ENCODE measurements at regions not wholly inside any gene's neighbourhood (a gene's known extent, or its start where the extent isn't known, plus 50 kb on each side); places are given as distances from the start of the nearest gene placed in this dataset.

GRCh38 chr5:75928992-75929391, 154.2 kb upstream of the SV2C start:
- ATAC-seq = peak in 1 of 2 donors; percentile 53
- no peak for DNase-seq (ENCODE audit: low spot score)
- no peaks in the 10 kb centered on the region for H3K36me3 Mint-ChIP-seq
- no peaks in the 10 kb centered on the region for H3K4me1 Mint-ChIP-seq (ENCODE audit: low read depth in 2 of 2)
- no peak overlapping the region for H3K4me3 Mint-ChIP-seq
- H3K27me3 Mint-ChIP-seq = peaks cover 9 to 24% of the 10 kb centered on the region in 2 donors
- no peaks in the 10 kb centered on the region for H3K9me3 Mint-ChIP-seq
- H3K27ac Mint-ChIP-seq = no peak overlapping the region

- Mint-ChIP-seq H3K4me1 (ENCODE audit: low read depth in 2 of 2) (no peaks in the 10 kb centered on the region), H3K27ac (no peak overlapping the region), H3K4me3 (no peak overlapping the region), H3K9me3 (no peaks in the 10 kb centered on the region), H3K36me3 (no peaks in the 10 kb centered on the region), H3K27me3 (peaks cover 22 to 45% of the 10 kb centered on the region in 2 donors)
- ATAC-seq (no peak), DNase-seq (ENCODE audit: low spot score) (no peak)
Measured at GRCh38 chr5:75922480-75922879, 160.7 kb upstream of the SV2C start.

DNA sequence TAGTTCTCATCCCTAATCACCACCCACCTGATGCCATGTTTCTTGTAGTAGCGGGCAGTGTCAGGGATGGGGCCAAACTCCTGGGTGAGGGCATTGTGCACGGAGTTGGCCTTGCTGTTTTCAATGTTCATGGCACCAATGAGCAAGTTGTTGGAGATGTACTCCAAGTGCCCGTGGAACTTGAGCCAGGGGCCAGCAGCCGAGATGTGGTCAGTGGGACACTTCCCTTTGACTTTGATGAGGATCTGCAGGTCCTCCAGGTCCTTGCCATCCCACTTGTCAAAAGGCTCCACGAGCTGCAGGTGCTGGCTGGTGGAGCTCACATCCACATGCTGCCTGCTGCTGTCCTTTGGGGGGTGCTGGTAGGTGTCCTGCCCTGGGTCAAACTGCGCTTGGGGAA, 162.2 kb upstream of the SV2C start:
- no peaks in the 10 kb centered on the region for H3K36me3 Mint-ChIP-seq
- H3K4me3 Mint-ChIP-seq = no peak overlapping the region
- peak in 1 of 2 donors; percentile 6 for ATAC-seq
- H3K27me3 Mint-ChIP-seq = peaks cover 27 to 53% of the 10 kb centered on the region in 2 donors
- no peak overlapping the region for H3K27ac Mint-ChIP-seq
- no peak for DNase-seq (ENCODE audit: low spot score)
- no peaks in the 10 kb centered on the region for H3K4me1 Mint-ChIP-seq (ENCODE audit: low read depth in 2 of 2)
- no peaks in the 10 kb centered on the region for H3K9me3 Mint-ChIP-seq

- Mint-ChIP-seq H3K27me3 (peaks cover 31 to 54% of the 10 kb centered on the region in 2 donors), H3K9me3 (no peaks in the 10 kb centered on the region), H3K27ac (no peak overlapping the region), H3K4me3 (no peak overlapping the region), H3K4me1 (ENCODE audit: low read depth in 2 of 2) (no peaks in the 10 kb centered on the region), H3K36me3 (no peaks in the 10 kb centered on the region)
- ATAC-seq = no peak
- no peak for DNase-seq (ENCODE audit: low spot score)
Measured at GRCh38 chr5:75916144-75916543, 167.0 kb upstream of the SV2C start.

- H3K27me3 Mint-ChIP-seq = peaks cover 24 to 50% of the 10 kb centered on the region in 2 donors
- H3K4me3 Mint-ChIP-seq = no peak overlapping the region
- no peaks in the 10 kb centered on the region for H3K4me1 Mint-ChIP-seq (ENCODE audit: low read depth in 2 of 2)
- H3K27ac Mint-ChIP-seq = no peak overlapping the region
- no peak for ATAC-seq
- no peaks in the 10 kb centered on the region for H3K9me3 Mint-ChIP-seq
- no peaks in the 10 kb centered on the region for H3K36me3 Mint-ChIP-seq
- DNase-seq (ENCODE audit: low spot score) = no peak
Measured at GRCh38 chr5:75909223-75909622, 174.0 kb upstream of the SV2C start.

DNA sequence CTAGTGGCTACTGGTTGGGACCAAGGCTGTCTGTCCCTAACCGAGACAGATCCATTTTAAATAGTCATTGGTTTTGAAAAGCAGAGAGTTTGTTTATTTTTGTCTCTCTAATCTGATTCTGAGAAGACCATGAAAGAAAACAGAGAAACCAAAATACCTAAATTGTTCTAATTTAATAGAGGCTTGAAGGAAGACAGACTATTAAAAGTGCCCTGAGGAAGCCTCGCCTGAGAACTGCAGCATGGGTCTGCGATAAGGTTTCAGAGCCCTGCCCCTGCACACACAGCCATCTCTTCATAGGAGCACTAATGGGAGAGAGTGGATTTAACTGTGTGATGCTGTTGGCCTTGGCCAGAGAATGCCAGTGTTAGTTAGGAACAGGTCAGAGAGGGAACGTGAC, 175.5 kb upstream of the SV2C start:
- Mint-ChIP-seq H3K27ac (no peak overlapping the region), H3K27me3 (peaks cover 20 to 63% of the 10 kb centered on the region in 2 donors), H3K4me3 (no peak overlapping the region), H3K36me3 (no peaks in the 10 kb centered on the region), H3K4me1 (ENCODE audit: low read depth in 2 of 2) (no peaks in the 10 kb centered on the region), H3K9me3 (no peaks in the 10 kb centered on the region)
- DNase-seq (ENCODE audit: low spot score) = no peak
- no peak for ATAC-seq

- no peak for ATAC-seq
- H3K4me1 Mint-ChIP-seq (ENCODE audit: low read depth in 2 of 2) = no peaks in the 10 kb centered on the region
- no peak for DNase-seq (ENCODE audit: low spot score)
Measured at GRCh38 chr5:75894482-75894881, 177.2 kb upstream of the POC5 start.

GRCh38 chr5:75891736-75892135, 174.5 kb upstream of the POC5 start:
- Mint-ChIP-seq H3K4me1 (ENCODE audit: low read depth in 2 of 2) (no peaks in the 10 kb centered on the region), H3K36me3 (no peaks in the 10 kb centered on the region), H3K9me3 (no peaks in the 10 kb centered on the region), H3K27ac (no peak overlapping the region), H3K4me3 (no peak overlapping the region), H3K27me3 (peaks cover 7 to 33% of the 10 kb centered on the region in 2 donors)
- ATAC-seq = no peak
- no peak for DNase-seq (ENCODE audit: low spot score)

More at GRCh38 chr5:75894482-75894881, 177.2 kb upstream of the POC5 start:
- no peak overlapping the region for H3K4me3 Mint-ChIP-seq
- H3K36me3 Mint-ChIP-seq = peaks cover 4% of the 10 kb centered on the region
- peaks cover 8 to 30% of the 10 kb centered on the region in 2 donors for H3K27me3 Mint-ChIP-seq
- H3K27ac Mint-ChIP-seq = no peak overlapping the region
- H3K9me3 Mint-ChIP-seq = peaks cover 4% of the 10 kb centered on the region

GRCh38 chr5:75891020-75891419, 173.8 kb upstream of the POC5 start:
- H3K9me3 Mint-ChIP-seq = no peaks in the 10 kb centered on the region
- no peak overlapping the region for H3K4me3 Mint-ChIP-seq
- H3K4me1 Mint-ChIP-seq (ENCODE audit: low read depth in 2 of 2) = no peaks in the 10 kb centered on the region
- DNase-seq (ENCODE audit: low spot score) = no peak
- H3K36me3 Mint-ChIP-seq = no peaks in the 10 kb centered on the region
- peaks cover 7 to 33% of the 10 kb centered on the region in 2 donors for H3K27me3 Mint-ChIP-seq
- no peak for ATAC-seq
- H3K27ac Mint-ChIP-seq = no peak overlapping the region

DNA sequence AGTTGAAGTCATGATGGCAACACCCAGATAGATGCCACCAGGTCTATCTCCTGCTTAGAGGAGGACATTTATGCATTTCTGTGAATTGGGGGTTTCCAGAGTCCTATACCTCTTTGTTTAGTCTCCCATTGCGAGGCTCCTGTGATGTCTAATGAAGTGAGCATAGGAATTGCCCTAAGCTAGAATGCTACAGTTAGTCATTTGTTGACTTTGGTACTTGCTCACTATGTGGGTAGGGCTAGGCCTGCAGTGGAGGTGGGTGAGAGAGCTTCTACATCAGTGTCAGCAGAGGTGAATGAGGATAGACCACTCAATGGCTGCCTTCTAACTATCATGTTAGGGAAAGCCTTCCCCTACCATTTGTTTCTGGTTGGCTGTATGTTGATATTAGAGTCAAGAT, 173.3 kb upstream of the POC5 start:
- Mint-ChIP-seq H3K4me1 (ENCODE audit: low read depth in 2 of 2) (no peaks in the 10 kb centered on the region), H3K36me3 (no peaks in the 10 kb centered on the region), H3K9me3 (no peaks in the 10 kb centered on the region), H3K27ac (no peak overlapping the region), H3K4me3 (no peak overlapping the region), H3K27me3 (peaks cover 7 to 33% of the 10 kb centered on the region in 2 donors)
- no peak for DNase-seq (ENCODE audit: low spot score)
- no peak for ATAC-seq

- peaks cover 3 to 12% of the 10 kb centered on the region in 2 donors for H3K27me3 Mint-ChIP-seq
- H3K9me3 Mint-ChIP-seq = no peaks in the 10 kb centered on the region
- ATAC-seq (no peak), DNase-seq (ENCODE audit: low spot score) (no peak)
- H3K4me1 Mint-ChIP-seq (ENCODE audit: low read depth in 2 of 2) = no peaks in the 10 kb centered on the region
- H3K4me3 Mint-ChIP-seq = no peak overlapping the region
- no peaks in the 10 kb centered on the region for H3K36me3 Mint-ChIP-seq
- H3K27ac Mint-ChIP-seq = no peak overlapping the region
Measured at GRCh38 chr5:75886706-75887105, 169.5 kb upstream of the POC5 start.

DNA sequence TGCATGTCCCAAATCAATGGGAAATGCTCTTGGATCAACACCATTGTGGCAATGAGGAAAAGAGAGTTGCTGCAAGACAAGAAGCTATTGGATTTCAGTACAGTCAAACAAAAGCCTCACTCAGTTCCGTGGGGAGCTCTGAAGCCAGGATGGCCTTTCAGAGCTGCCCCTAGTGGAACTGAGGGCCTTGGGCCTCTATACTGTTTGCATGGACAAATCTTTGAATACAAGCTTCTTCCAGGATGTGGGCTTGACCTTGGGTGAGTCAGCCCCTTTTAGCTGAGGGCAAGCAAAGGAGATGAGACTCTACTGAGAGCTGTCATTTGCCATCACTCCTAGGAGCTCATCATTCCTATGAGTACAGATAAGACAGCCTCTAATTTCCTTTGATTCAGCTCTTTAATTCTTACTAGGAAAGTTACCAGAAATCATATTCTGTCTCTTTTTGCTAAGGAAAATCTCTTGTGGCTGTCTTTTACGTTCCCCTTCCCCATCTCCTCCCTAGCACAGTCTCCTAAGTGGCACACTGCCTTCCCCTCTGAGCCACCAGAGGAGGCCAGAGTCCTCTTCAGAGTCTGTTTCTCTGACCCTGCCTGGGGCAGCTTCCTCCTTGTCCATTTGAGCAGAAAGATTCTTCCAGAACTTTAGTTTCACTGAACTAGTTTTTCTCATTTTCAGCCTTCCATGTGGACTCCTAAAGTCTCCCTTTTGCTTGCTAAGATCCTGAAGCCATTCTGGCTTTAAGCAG, 168.8 kb upstream of the POC5 start:
- H3K27ac Mint-ChIP-seq = no peak overlapping the region
- no peaks in the 10 kb centered on the region for H3K9me3 Mint-ChIP-seq
- peaks cover 3 to 12% of the 10 kb centered on the region in 2 donors for H3K27me3 Mint-ChIP-seq
- DNase-seq (ENCODE audit: low spot score) = no peak
- H3K4me3 Mint-ChIP-seq = no peak overlapping the region
- peak in 1 of 2 donors; percentile 45 for ATAC-seq
- H3K4me1 Mint-ChIP-seq (ENCODE audit: low read depth in 2 of 2) = no peaks in the 10 kb centered on the region
- H3K36me3 Mint-ChIP-seq = no peaks in the 10 kb centered on the region

DNA sequence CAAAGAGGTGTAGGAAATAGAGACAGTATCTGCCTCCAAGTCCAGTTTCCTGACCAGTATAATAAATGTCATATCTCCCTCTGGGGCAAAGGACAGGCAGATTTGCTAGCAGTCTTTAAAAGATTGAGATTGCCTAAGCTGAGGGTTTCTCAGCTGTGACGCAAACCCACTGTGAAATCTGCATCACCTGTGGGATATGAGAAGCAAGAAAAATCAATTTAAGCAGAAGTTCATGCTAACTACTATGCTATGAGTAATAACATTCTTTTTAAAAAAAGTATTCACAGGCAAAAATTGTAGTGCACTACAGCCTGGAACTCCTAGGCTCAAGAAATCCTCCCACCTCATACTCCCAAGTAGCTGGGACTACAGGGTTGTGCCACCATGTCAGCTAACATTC, 168.1 kb upstream of the POC5 start:
- H3K4me1 Mint-ChIP-seq (ENCODE audit: low read depth in 2 of 2) = no peaks in the 10 kb centered on the region
- H3K27ac Mint-ChIP-seq = no peak overlapping the region
- H3K36me3 Mint-ChIP-seq = peaks cover 2% of the 10 kb centered on the region
- ATAC-seq (no peak), DNase-seq (ENCODE audit: low spot score) (no peak)
- H3K9me3 Mint-ChIP-seq = no peaks in the 10 kb centered on the region
- no peak overlapping the region for H3K4me3 Mint-ChIP-seq
- H3K27me3 Mint-ChIP-seq = peaks cover 3 to 12% of the 10 kb centered on the region in 2 donors

DNA sequence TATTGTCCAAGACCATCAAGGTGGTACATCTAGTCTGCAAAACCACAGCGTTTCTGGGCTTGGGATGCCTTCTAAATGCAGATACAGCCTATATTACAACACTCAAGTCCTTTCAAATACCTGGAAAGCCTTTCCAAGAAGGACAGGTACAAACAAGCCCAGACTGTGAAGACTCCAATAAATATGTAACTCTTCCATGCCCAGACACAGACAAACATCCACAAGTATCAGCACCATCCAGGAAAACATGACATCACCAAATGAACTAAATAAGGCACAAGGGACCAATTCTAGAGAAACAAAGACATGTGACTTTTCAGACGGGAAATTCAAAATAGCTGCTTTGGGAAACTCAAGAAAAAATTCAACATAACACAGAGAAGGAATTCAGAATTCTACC, 152.7 kb upstream of the POC5 start:
- H3K4me3 Mint-ChIP-seq = no peak overlapping the region
- H3K27ac Mint-ChIP-seq = no peak overlapping the region
- no peaks in the 10 kb centered on the region for H3K9me3 Mint-ChIP-seq
- no peak for DNase-seq (ENCODE audit: low spot score)
- H3K27me3 Mint-ChIP-seq = peaks cover 5 to 50% of the 10 kb centered on the region in 2 donors
- no peaks in the 10 kb centered on the region for H3K4me1 Mint-ChIP-seq (ENCODE audit: low read depth in 2 of 2)
- no peaks in the 10 kb centered on the region for H3K36me3 Mint-ChIP-seq
- ATAC-seq = no peak

GRCh38 chr5:75862872-75863271, 145.6 kb upstream of the POC5 start:
- H3K4me3 Mint-ChIP-seq = no peak overlapping the region
- H3K27me3 Mint-ChIP-seq = peaks cover 18 to 64% of the 10 kb centered on the region in 2 donors
- no peaks in the 10 kb centered on the region for H3K4me1 Mint-ChIP-seq (ENCODE audit: low read depth in 2 of 2)
- H3K9me3 Mint-ChIP-seq = peaks cover 3% of the 10 kb centered on the region
- no peaks in the 10 kb centered on the region for H3K36me3 Mint-ChIP-seq
- no peak overlapping the region for H3K27ac Mint-ChIP-seq
- no peak for DNase-seq (ENCODE audit: low spot score)
- no peak for ATAC-seq

Data from natural killer cell treated with Interleukin-12 subunit alpha and Interleukin-12 subunit beta and Interleukin-15 and Interleukin-18, amount 100 ng/mL, for 72 hours (primary cell).